CD4-positive, alpha-beta T cell (primary cell): ENCODE measurements at regions not wholly inside any gene's neighbourhood (a gene's known extent, or its start where the extent isn't known, plus 50 kb on each side); places are given as distances from the start of the nearest gene placed in this dataset.

Experiments used
- ATAC-seq: fragments of 200-7000 bp; cut with Tn5 transposase; one replicate; pipeline ENCODE4 v1.10.0; 2022; ENCODE audit warnings: mild to moderate bottlenecking; ENCODE audit not compliant: poor library complexity
- CTCF ChIA-PET: fragments of 350-600 bp; sonication (Branson Sonifier 250); formaldehyde crosslinking; loops from one replicate; lab custom pipeline; 2021; ENCODE audit warnings: antibody characterized with exemption, inconsistent platforms; lab: Charles Lee
- POLR2A ChIA-PET: fragments of 350-600 bp; sonication (Branson Sonifier 250); formaldehyde crosslinking; loops from one replicate; lab custom pipeline; 2021; ENCODE audit warnings: antibody characterized with exemption, inconsistent platforms; lab: Charles Lee
- DNase-seq, 14 experiments: peaks; one replicate each; pipeline ENCODE4 v3.0.0-alpha.2; 2013 to 2020; ENCODE audit warnings: mixed read lengths in 2 of 14
- H3K27ac ChIP-seq, 2 donors: one replicate each; pipeline versions ENCODE4 v1.5.1 to v1.7.0; 2013; ENCODE audit warnings: low read length in 2 of 2, low read depth in 1 of 2, mild to moderate bottlenecking in 1 of 2
- H3K27me3 ChIP-seq, 2 experiments: 1 replicate in 1 of 2; 2 replicates in 1 of 2; pipeline versions ENCODE4 v1.6.1 to v1.7.0; 2013; ENCODE audit warnings: low read length in 2 of 2, control low read depth in 1 of 2, mild to moderate bottlenecking in 1 of 2, moderate library complexity in 1 of 2; ENCODE audit not compliant: insufficient read depth in 2 of 2, control insufficient read depth in 1 of 2
- H3K36me3 ChIP-seq: one replicate; pipeline ENCODE4 v1.6.1; 2013; ENCODE audit warnings: low read length, control low read depth; ENCODE audit not compliant: insufficient read depth
- H3K4me1 ChIP-seq: one replicate; pipeline ENCODE4 v1.6.1; 2013; ENCODE audit warnings: low read length, control low read depth; ENCODE audit not compliant: insufficient read depth
- H3K4me3 ChIP-seq: one replicate; pipeline ENCODE4 v1.5.1; 2013; ENCODE audit warnings: mild to moderate bottlenecking, low read length, moderate library complexity
- H3K9me3 ChIP-seq, 2 experiments: 1 replicate in 1 of 2; 2 replicates in 1 of 2; pipeline versions ENCODE4 v1.6.1 to v1.7.0; 2013; ENCODE audit warnings: low read length in 2 of 2, mild to moderate bottlenecking in 2 of 2, control low read depth in 1 of 2, moderate library complexity in 1 of 2; ENCODE audit not compliant: control insufficient read depth in 1 of 2, insufficient read depth in 1 of 2
- H3K27ac Mint-ChIP-seq: one replicate; pipeline ENCODE4 v1.8.0; 2020; ENCODE audit warnings: mixed read lengths
- H3K27me3 Mint-ChIP-seq: one replicate; pipeline ENCODE4 v1.8.0; 2021; ENCODE audit warnings: mixed read lengths
- H3K36me3 Mint-ChIP-seq: one replicate; pipeline ENCODE4 v1.8.0; 2021; ENCODE audit warnings: low read depth, mixed read lengths
- H3K4me1 Mint-ChIP-seq: one replicate; pipeline ENCODE4 v1.8.0; 2021; ENCODE audit warnings: low read depth, mixed read lengths
- H3K4me3 Mint-ChIP-seq: one replicate; pipeline ENCODE4 v1.8.0; 2020; ENCODE audit warnings: mild to moderate bottlenecking, mixed read lengths
- H3K9me3 Mint-ChIP-seq: one replicate; pipeline ENCODE4 v1.8.0; 2020; ENCODE audit warnings: mixed read lengths
- CTCF ChIP-seq: fragments of 200-600 bp; IDR thresholded peaks from one replicate; pipeline ENCODE4 v1.8.0; 2022; ENCODE audit warnings: antibody characterized with exemption, mild to moderate bottlenecking
- intact Hi-C, 2 experiments: fragments of 100-400 bp; cut with DNase I in 1 of 2; cut with micrococcal nuclease in 1 of 2; formaldehyde crosslinking; loops; one replicate each; pipeline versions ENCODE4 v1.15.1 to v1.9.0; 2023 to 2025; cut with DNase I, micrococcal nuclease

DNA sequence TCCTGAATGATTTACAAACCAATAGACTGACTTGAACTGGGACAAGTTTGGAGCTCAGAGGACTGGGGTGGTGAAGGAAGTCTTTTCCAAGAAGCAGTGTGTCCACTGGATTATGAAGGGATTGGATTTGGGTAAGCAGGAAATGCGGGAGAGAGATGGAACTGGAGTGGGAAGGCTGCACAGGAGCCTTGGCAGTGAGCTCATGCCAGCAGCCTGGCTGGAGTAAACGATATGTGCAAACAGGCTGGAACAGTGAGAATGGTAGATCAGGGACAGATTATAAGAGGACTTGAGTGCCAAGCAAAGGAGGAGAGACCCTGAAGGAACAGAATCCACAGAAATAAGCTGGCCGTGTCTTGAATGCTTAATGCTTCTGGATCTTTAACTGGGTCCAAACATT is 121.9 kb upstream of the GATA6 start:
- H3K9me3 ChIP-seq, result no peaks in the 10 kb centered on the region
- DNase-seq, result no peak
- peaks cover 0 to 4% of the 10 kb centered on the region in 2 experiments for H3K27me3 ChIP-seq
- TF ChIP-seq CTCF, result no peak
- ChIA-PET CTCF (no interaction called here), POLR2A (no interaction called here)
- H3K4me1 ChIP-seq, result no peaks in the 10 kb centered on the region
- H3K27ac ChIP-seq, result no peak overlapping the region
- Mint-ChIP-seq H3K27ac (no peak overlapping the region), H3K9me3 (no peaks in the 10 kb centered on the region), H3K4me3 (no peak overlapping the region), H3K27me3 (peaks cover 13% of the 10 kb centered on the region), H3K36me3 (no peaks in the 10 kb centered on the region), H3K4me1 (no peaks in the 10 kb centered on the region)
- H3K36me3 ChIP-seq, result no peaks in the 10 kb centered on the region
- intact Hi-C loops, result no loop called here
- ATAC-seq, result no peak
- H3K4me3 ChIP-seq, result no peak overlapping the region

GRCh38 chr18:22048221-22048620 is 121.2 kb upstream of the GATA6 start:
- Mint-ChIP-seq H3K4me3 (no peak overlapping the region), H3K27me3 (peaks cover 13% of the 10 kb centered on the region), H3K4me1 (no peaks in the 10 kb centered on the region), H3K27ac (no peak overlapping the region), H3K36me3 (no peaks in the 10 kb centered on the region), H3K9me3 (no peaks in the 10 kb centered on the region)
- H3K4me3 ChIP-seq, result no peak overlapping the region
- no peak for TF ChIP-seq CTCF
- intact Hi-C loops, result no loop called here
- ChIA-PET POLR2A (no interaction called here), CTCF (no interaction called here)
- peaks cover 0 to 4% of the 10 kb centered on the region in 2 experiments for H3K27me3 ChIP-seq
- ATAC-seq (no peak), DNase-seq (no peak)
- H3K27ac ChIP-seq, result no peak overlapping the region
- no peaks in the 10 kb centered on the region for H3K9me3 ChIP-seq
- no peaks in the 10 kb centered on the region for H3K4me1 ChIP-seq
- no peaks in the 10 kb centered on the region for H3K36me3 ChIP-seq

DNA sequence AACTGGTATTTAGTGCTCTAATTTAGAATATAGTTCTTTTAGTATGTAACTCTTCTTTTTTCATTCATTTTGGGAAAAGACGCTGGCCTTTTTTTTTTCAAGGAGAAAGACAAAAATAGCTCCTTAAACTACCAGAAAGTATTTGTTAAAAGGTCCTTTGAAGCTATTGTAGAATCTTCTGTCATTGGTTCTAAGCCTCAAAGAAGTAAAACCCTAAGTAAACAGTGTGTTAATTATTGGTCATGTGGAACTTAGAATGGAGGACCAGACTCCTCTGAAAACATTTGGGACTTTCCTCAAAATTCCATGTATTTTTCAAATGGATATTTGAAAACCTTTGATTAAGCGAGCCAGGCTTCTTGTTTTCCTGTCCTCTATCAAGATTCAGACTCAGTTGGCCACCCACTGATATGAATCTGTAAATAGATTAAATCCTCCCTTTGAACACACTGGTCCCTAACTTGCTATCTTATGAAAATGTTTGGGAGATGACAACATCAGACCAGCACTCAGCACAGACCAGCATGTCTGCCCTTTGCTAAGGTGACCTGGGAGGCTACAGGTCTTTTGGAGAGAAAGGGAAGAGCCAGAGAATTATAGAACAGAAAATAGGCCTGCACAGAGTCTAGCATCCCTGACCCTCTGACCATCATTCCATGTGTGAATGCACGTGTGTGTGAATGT is 120.3 kb upstream of the GATA6 start:
- Mint-ChIP-seq H3K27ac (no peak overlapping the region), H3K4me3 (no peak overlapping the region), H3K4me1 (no peaks in the 10 kb centered on the region), H3K9me3 (no peaks in the 10 kb centered on the region), H3K27me3 (peaks cover 5% of the 10 kb centered on the region), H3K36me3 (no peaks in the 10 kb centered on the region)
- intact Hi-C loops, result no loop called here
- Histone ChIP-seq H3K27ac (no peak overlapping the region), H3K27me3 (peaks cover 0 to 4% of the 10 kb centered on the region in 2 experiments), H3K9me3 (no peaks in the 10 kb centered on the region), H3K36me3 (no peaks in the 10 kb centered on the region), H3K4me1 (no peaks in the 10 kb centered on the region), H3K4me3 (no peak overlapping the region)
- ChIA-PET CTCF (no interaction called here), POLR2A (no interaction called here)
- ATAC-seq (no peak), DNase-seq (no peak)
- TF ChIP-seq CTCF, result no peak
